Effector memory CD8-positive, alpha-beta T cell (primary cell): ENCODE measurements at regions not wholly inside any gene's neighbourhood (a gene's known extent, or its start where the extent isn't known, plus 50 kb on each side); places are given as distances from the start of the nearest gene placed in this dataset.

Experiments used
- ATAC-seq: fragments of 150-1000 bp; cut with Tn5 transposase; replicated peaks from 2 replicates; pipeline ENCODE4 v1.10.0; 2021; ENCODE audit warnings: mild to moderate bottlenecking, moderate library complexity
- DNase-seq, 3 experiments: peaks; one replicate each; pipeline ENCODE4 v3.0.0; 2021
- H3K27ac Mint-ChIP-seq, 2 donors: one replicate each; pipeline ENCODE4 v1.8.0; 2022; ENCODE audit warnings: mild to moderate bottlenecking in 2 of 2, mixed read lengths in 2 of 2, moderate library complexity in 2 of 2
- H3K27me3 Mint-ChIP-seq, 2 donors: one replicate each; pipeline ENCODE4 v1.8.0; 2022; ENCODE audit warnings: mixed read lengths in 2 of 2
- H3K36me3 Mint-ChIP-seq: one replicate; pipeline ENCODE4 v1.8.0; 2022; ENCODE audit warnings: mild to moderate bottlenecking, moderate library complexity, mixed read lengths; ENCODE audit not compliant: insufficient read depth
- H3K4me1 Mint-ChIP-seq, 2 donors: one replicate each; pipeline ENCODE4 v1.8.0; 2022; ENCODE audit warnings: low read depth in 2 of 2, mixed read lengths in 2 of 2
- H3K4me3 Mint-ChIP-seq, 2 donors: one replicate each; pipeline ENCODE4 v1.8.0; 2022; ENCODE audit warnings: mild to moderate bottlenecking in 2 of 2, mixed read lengths in 2 of 2, moderate library complexity in 2 of 2
- H3K9me3 Mint-ChIP-seq, 2 donors: one replicate each; pipeline ENCODE4 v1.8.0; 2022; ENCODE audit warnings: mixed read lengths in 2 of 2

- Mint-ChIP-seq H3K27ac (no peak overlapping the region), H3K27me3 (peaks cover 0 to 18% of the 10 kb centered on the region in 2 donors), H3K4me1 (peaks cover 0 to 5% of the 10 kb centered on the region in 2 donors), H3K4me3 (no peak overlapping the region), H3K9me3 (no peaks in the 10 kb centered on the region), H3K36me3 (peaks cover 4% of the 10 kb centered on the region)
- ATAC-seq (no peak), DNase-seq (no peak)
Measured at GRCh38 chr2:88261725-88262124, 91.6 kb downstream of the THNSL2 start.

GRCh38 chr2:88258208-88258607, 88.1 kb downstream of the THNSL2 start:
- Mint-ChIP-seq H3K27ac (no peak overlapping the region), H3K4me3 (no peak overlapping the region), H3K36me3 (peaks cover 4% of the 10 kb centered on the region), H3K4me1 (peaks cover 0 to 4% of the 10 kb centered on the region in 2 donors), H3K9me3 (no peaks in the 10 kb centered on the region), H3K27me3 (peaks cover 0 to 12% of the 10 kb centered on the region in 2 donors)
- no peak for ATAC-seq
- DNase-seq = no peak

GRCh38 chr2:88254437-88255091, 84.4 kb downstream of the THNSL2 start:
- Mint-ChIP-seq H3K27ac (no peak overlapping the region), H3K4me1 (peaks cover 2 to 13% of the 10 kb centered on the region in 2 donors)

GRCh38 chr2:88253997-88254396, 83.9 kb downstream of the THNSL2 start:
- peaks cover 0 to 7% of the 10 kb centered on the region in 2 donors for H3K27me3 Mint-ChIP-seq
- no peak overlapping the region for H3K27ac Mint-ChIP-seq
- DNase-seq = no peak
- H3K4me1 Mint-ChIP-seq = peaks cover 2 to 13% of the 10 kb centered on the region in 2 donors
- no peaks in the 10 kb centered on the region for H3K36me3 Mint-ChIP-seq
- no peak overlapping the region for H3K4me3 Mint-ChIP-seq
- no peak for ATAC-seq
- no peaks in the 10 kb centered on the region for H3K9me3 Mint-ChIP-seq

More at GRCh38 chr2:88254437-88255091, 84.4 kb downstream of the THNSL2 start:
- no peak for ATAC-seq
- Mint-ChIP-seq H3K36me3 (no peaks in the 10 kb centered on the region), H3K9me3 (no peaks in the 10 kb centered on the region), H3K27me3 (peaks cover 0 to 7% of the 10 kb centered on the region in 2 donors), H3K4me3 (no peak overlapping the region)
- DNase-seq = no peak

GRCh38 chr2:88253375-88253774, 83.2 kb downstream of the THNSL2 start:
- no peak for DNase-seq
- Mint-ChIP-seq H3K9me3 (no peaks in the 10 kb centered on the region), H3K4me1 (peaks cover 2 to 13% of the 10 kb centered on the region in 2 donors), H3K36me3 (no peaks in the 10 kb centered on the region), H3K4me3 (no peak overlapping the region), H3K27me3 (peaks cover 0 to 7% of the 10 kb centered on the region in 2 donors), H3K27ac (peak overlapping the region in 1 of 2 donors; percentile 2)
- no peak for ATAC-seq

- H3K36me3 Mint-ChIP-seq = no peaks in the 10 kb centered on the region
- DNase-seq (no peak), ATAC-seq (no peak)
- H3K27ac Mint-ChIP-seq = peak overlapping the region in 1 of 2 donors; percentile 2
- no peaks in the 10 kb centered on the region for H3K9me3 Mint-ChIP-seq
- no peak overlapping the region for H3K4me3 Mint-ChIP-seq
- H3K27me3 Mint-ChIP-seq = peaks cover 0 to 14% of the 10 kb centered on the region in 2 donors
- H3K4me1 Mint-ChIP-seq = peaks cover 3 to 13% of the 10 kb centered on the region in 2 donors
Measured at GRCh38 chr2:88252646-88253045, 82.5 kb downstream of the THNSL2 start.

GRCh38 chr2:88252111-88252510, 82.0 kb downstream of the THNSL2 start:
- H3K4me3 Mint-ChIP-seq = no peak overlapping the region
- no peak for DNase-seq
- ATAC-seq = no peak
- H3K36me3 Mint-ChIP-seq = no peaks in the 10 kb centered on the region
- H3K27me3 Mint-ChIP-seq = peaks cover 0 to 15% of the 10 kb centered on the region in 2 donors
- no peak overlapping the region for H3K27ac Mint-ChIP-seq
- H3K4me1 Mint-ChIP-seq = peaks cover 3 to 13% of the 10 kb centered on the region in 2 donors
- no peaks in the 10 kb centered on the region for H3K9me3 Mint-ChIP-seq

- Mint-ChIP-seq H3K4me3 (no peak overlapping the region), H3K9me3 (no peaks in the 10 kb centered on the region), H3K27ac (no peak overlapping the region), H3K27me3 (peaks cover 0 to 23% of the 10 kb centered on the region in 2 donors), H3K36me3 (no peaks in the 10 kb centered on the region), H3K4me1 (peaks cover 3 to 12% of the 10 kb centered on the region in 2 donors)
- DNase-seq (no peak), ATAC-seq (no peak)
Measured at GRCh38 chr2:88250404-88250803, 80.3 kb downstream of the THNSL2 start.

GRCh38 chr2:88248280-88248828, 78.2 kb downstream of the THNSL2 start:
- Mint-ChIP-seq H3K4me1 (peaks cover 3 to 13% of the 10 kb centered on the region in 2 donors), H3K4me3 (no peak overlapping the region), H3K27me3 (peaks cover 0 to 21% of the 10 kb centered on the region in 2 donors), H3K36me3 (no peaks in the 10 kb centered on the region), H3K27ac (peak overlapping the region in 1 of 2 donors; percentile 18), H3K9me3 (no peaks in the 10 kb centered on the region)
- DNase-seq (no peak), ATAC-seq (no peak)

- Mint-ChIP-seq H3K27ac (peak overlapping the region in 1 of 2 donors; percentile 41), H3K4me3 (no peak overlapping the region), H3K27me3 (peaks cover 0 to 25% of the 10 kb centered on the region in 2 donors), H3K4me1 (peaks cover 1 to 8% of the 10 kb centered on the region in 2 donors), H3K9me3 (peaks cover 0 to 7% of the 10 kb centered on the region in 2 donors), H3K36me3 (no peaks in the 10 kb centered on the region)
- peak; percentile 66 for ATAC-seq
- no peak for DNase-seq
Measured at GRCh38 chr2:88247531-88247930, 77.4 kb downstream of the THNSL2 start.

- ATAC-seq = no peak
- Mint-ChIP-seq H3K9me3 (peaks cover 0 to 7% of the 10 kb centered on the region in 2 donors), H3K4me3 (no peak overlapping the region), H3K4me1 (peaks cover 7 to 19% of the 10 kb centered on the region in 2 donors), H3K27me3 (peaks cover 0 to 25% of the 10 kb centered on the region in 2 donors), H3K36me3 (no peaks in the 10 kb centered on the region), H3K27ac (no peak overlapping the region)
- DNase-seq = no peak
Measured at GRCh38 chr2:88245109-88245508, 75.0 kb downstream of the THNSL2 start.

GRCh38 chr2:88239781-88240180, 69.6 kb downstream of the THNSL2 start:
- peaks cover 17 to 28% of the 10 kb centered on the region in 2 donors for H3K4me1 Mint-ChIP-seq
- H3K27ac Mint-ChIP-seq = peak overlapping the region; percentile 88 to 95
- H3K27me3 Mint-ChIP-seq = peaks cover 4 to 9% of the 10 kb centered on the region in 2 donors
- peaks cover 0 to 7% of the 10 kb centered on the region in 2 donors for H3K9me3 Mint-ChIP-seq
- peaks cover 6% of the 10 kb centered on the region for H3K36me3 Mint-ChIP-seq
- ATAC-seq (peak; percentile 96), DNase-seq (peak; percentile 48 to 61 (median 55))
- peak overlapping the region; percentile 66 to 74 for H3K4me3 Mint-ChIP-seq

GRCh38 chr2:88236666-88237065, 66.5 kb downstream of the THNSL2 start:
- peaks cover 17 to 19% of the 10 kb centered on the region in 2 donors for H3K4me1 Mint-ChIP-seq
- ATAC-seq (no peak), DNase-seq (no peak)
- no peak overlapping the region for H3K4me3 Mint-ChIP-seq
- no peak overlapping the region for H3K27ac Mint-ChIP-seq
- H3K9me3 Mint-ChIP-seq = no peaks in the 10 kb centered on the region
- peaks cover 10 to 13% of the 10 kb centered on the region in 2 donors for H3K27me3 Mint-ChIP-seq
- peaks cover 6% of the 10 kb centered on the region for H3K36me3 Mint-ChIP-seq
